CD14-positive monocyte (primary cell): ENCODE measurements at regions not wholly inside any gene's neighbourhood (a gene's known extent, or its start where the extent isn't known, plus 50 kb on each side); places are given as distances from the start of the nearest gene placed in this dataset.

Source experiments
- DNase-seq, 3 donors: peaks; one replicate each; pipeline ENCODE4 v3.0.0-alpha.2; 2011 to 2022
- H2AFZ ChIP-seq: 2 replicates; pipeline ENCODE4 v1.6.0; 2012; ENCODE audit warnings: mild to moderate bottlenecking, low read depth, low read length, inconsistent platforms; ENCODE audit not compliant: insufficient read depth, poor library complexity, severe bottlenecking
- H3K27ac ChIP-seq, 2 donors: 1 replicate in 1 of 2; 2 replicates in 1 of 2; pipeline ENCODE4 v1.5.1; 2012 to 2013; ENCODE audit warnings: low read length in 2 of 2, control low read depth in 1 of 2, inconsistent platforms in 1 of 2, low read depth in 1 of 2, mild to moderate bottlenecking in 1 of 2
- H3K27me3 ChIP-seq, 2 donors: one replicate each; pipeline versions ENCODE4 v1.6.0 to v1.6.1; 2011 to 2013; ENCODE audit warnings: low read length in 2 of 2; ENCODE audit not compliant: control insufficient read depth in 2 of 2, insufficient read depth in 2 of 2
- H3K36me3 ChIP-seq, 2 donors: replicated peaks in 1 of 2; 1 replicate in 1 of 2; 2 replicates in 1 of 2; pipeline versions ENCODE4 v1.5.1 to v1.6.1; 2012 to 2013; ENCODE audit warnings: low read length in 2 of 2, control low read depth in 1 of 2, inconsistent platforms in 1 of 2, mild to moderate bottlenecking in 1 of 2; ENCODE audit not compliant: insufficient read depth in 2 of 2, control insufficient read depth in 1 of 2
- H3K4me1 ChIP-seq, 2 donors: 1 replicate in 1 of 2; 2 replicates in 1 of 2; pipeline versions ENCODE4 v1.5.1 to v1.6.1; 2012 to 2013; ENCODE audit warnings: low read length in 2 of 2, control low read depth in 1 of 2, inconsistent platforms in 1 of 2, mild to moderate bottlenecking in 1 of 2, moderate library complexity in 1 of 2; ENCODE audit not compliant: insufficient read depth in 2 of 2, control insufficient read depth in 1 of 2
- H3K4me2 ChIP-seq: replicated peaks from 2 replicates; pipeline ENCODE3; 2012; ENCODE audit warnings: low read length, moderate library complexity, mild to moderate bottlenecking; ENCODE audit not compliant: poor library complexity, severe bottlenecking; ENCODE audit errors: extremely low read depth
- H3K4me3 ChIP-seq, 3 experiments: fragments of 200-600 bp in 1 of 3; sonication (generic) in 1 of 3; replicated peaks in 1 of 3; 1 replicate in 2 of 3; 2 replicates in 1 of 3; pipeline ENCODE4 v1.5.1; 2011 to 2013; ENCODE audit warnings: low read length in 3 of 3, mild to moderate bottlenecking in 3 of 3, control low read depth in 2 of 3, low read depth in 2 of 3, inconsistent platforms in 1 of 3, moderate library complexity in 1 of 3
- H3K79me2 ChIP-seq: 2 replicates; pipeline ENCODE4 v1.6.0; 2012; ENCODE audit warnings: mild to moderate bottlenecking, control low read depth, inconsistent platforms, low read length, moderate library complexity; ENCODE audit not compliant: insufficient read depth
- H3K9ac ChIP-seq: 2 replicates; pipeline ENCODE4 v1.6.0; 2017; ENCODE audit warnings: low read length, mild to moderate bottlenecking; ENCODE audit not compliant: insufficient read depth, poor library complexity, severe bottlenecking
- H3K9me3 ChIP-seq, 2 donors: replicated peaks in 1 of 2; 1 replicate in 1 of 2; 2 replicates in 1 of 2; pipeline versions ENCODE4 v1.5.1 to v1.6.1; 2012 to 2013; ENCODE audit warnings: low read length in 2 of 2, control low read depth in 1 of 2; ENCODE audit not compliant: control insufficient read depth in 1 of 2, insufficient read depth in 1 of 2
- H4K20me1 ChIP-seq: 2 replicates; pipeline ENCODE4 v1.6.0; 2012; ENCODE audit warnings: mild to moderate bottlenecking, low read length, control low read depth, moderate library complexity; ENCODE audit not compliant: insufficient read depth
- H3K27ac Mint-ChIP-seq, 7 donors: one replicate each; pipeline ENCODE4 v1.8.0; 2020; ENCODE audit warnings: mild to moderate bottlenecking in 7 of 7, mixed read lengths in 7 of 7, moderate library complexity in 6 of 7, inconsistent platforms in 2 of 7
- H3K27me3 Mint-ChIP-seq, 3 donors: one replicate each; pipeline ENCODE4 v1.8.0; 2021 to 2022; ENCODE audit warnings: low read depth in 3 of 3, mild to moderate bottlenecking in 3 of 3, mixed read lengths in 3 of 3, moderate library complexity in 3 of 3, inconsistent platforms in 1 of 3
- H3K36me3 Mint-ChIP-seq, 2 donors: one replicate each; pipeline ENCODE4 v1.8.0; 2020; ENCODE audit warnings: mixed read lengths in 2 of 2, inconsistent platforms in 1 of 2, mild to moderate bottlenecking in 1 of 2
- H3K4me1 Mint-ChIP-seq: one replicate; pipeline ENCODE4 v1.8.0; 2020; ENCODE audit warnings: mild to moderate bottlenecking, mixed read lengths
- H3K4me3 Mint-ChIP-seq, 2 donors: one replicate each; pipeline ENCODE4 v1.8.0; 2020; ENCODE audit warnings: mild to moderate bottlenecking in 2 of 2, mixed read lengths in 2 of 2, moderate library complexity in 1 of 2
- H3K9me3 Mint-ChIP-seq, 7 donors: one replicate each; pipeline ENCODE4 v1.8.0; 2020 to 2022; ENCODE audit warnings: mixed read lengths in 7 of 7, mild to moderate bottlenecking in 6 of 7, moderate library complexity in 6 of 7, inconsistent platforms in 2 of 7
- WGBS: methylation state at CpG from one replicate; pipeline ENCODE4 v1.1.5; 2013; ENCODE audit warnings: missing lambda C conversion rate; ENCODE audit not compliant: insufficient coverage; 5-methylcytosine and 5-hydroxymethylcytosine counted together
- intact Hi-C, 2 donors: fragments of 100-400 bp; cut with micrococcal nuclease; formaldehyde crosslinking; loops; one replicate each; pipeline versions ENCODE4 v1.15.0 to v1.15.1; 2023
- TF ChIP-seq, protein P1 (sequence below): fragments of 200-600 bp; IDR thresholded peaks from one replicate; pipeline ENCODE4 v1.8.0; 2022; ENCODE audit warnings: antibody characterized with exemption, mild to moderate bottlenecking

DNA sequence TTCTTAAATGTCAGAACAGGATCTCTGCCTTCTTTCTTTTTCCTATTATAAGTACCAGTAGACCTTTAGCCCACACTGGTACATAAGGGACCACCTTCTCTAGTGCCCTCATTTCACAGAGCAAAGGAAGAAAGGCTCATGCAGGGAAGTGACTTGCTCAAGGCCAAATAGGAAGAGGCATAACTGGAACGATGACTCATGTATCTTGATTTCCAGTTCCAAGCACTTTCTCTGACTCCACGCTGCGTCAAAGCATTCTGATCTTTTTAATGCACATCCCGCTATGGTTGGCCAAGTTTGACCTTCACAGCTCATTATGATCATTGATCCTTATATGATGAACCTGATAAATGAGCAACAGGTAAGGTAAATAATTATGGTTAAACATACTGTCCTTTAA lies 542.0 kb downstream of the GBA3 start:
- H3K36me3 Mint-ChIP-seq: no peaks in the 10 kb centered on the region
- TF ChIP-seq, protein P1, sequence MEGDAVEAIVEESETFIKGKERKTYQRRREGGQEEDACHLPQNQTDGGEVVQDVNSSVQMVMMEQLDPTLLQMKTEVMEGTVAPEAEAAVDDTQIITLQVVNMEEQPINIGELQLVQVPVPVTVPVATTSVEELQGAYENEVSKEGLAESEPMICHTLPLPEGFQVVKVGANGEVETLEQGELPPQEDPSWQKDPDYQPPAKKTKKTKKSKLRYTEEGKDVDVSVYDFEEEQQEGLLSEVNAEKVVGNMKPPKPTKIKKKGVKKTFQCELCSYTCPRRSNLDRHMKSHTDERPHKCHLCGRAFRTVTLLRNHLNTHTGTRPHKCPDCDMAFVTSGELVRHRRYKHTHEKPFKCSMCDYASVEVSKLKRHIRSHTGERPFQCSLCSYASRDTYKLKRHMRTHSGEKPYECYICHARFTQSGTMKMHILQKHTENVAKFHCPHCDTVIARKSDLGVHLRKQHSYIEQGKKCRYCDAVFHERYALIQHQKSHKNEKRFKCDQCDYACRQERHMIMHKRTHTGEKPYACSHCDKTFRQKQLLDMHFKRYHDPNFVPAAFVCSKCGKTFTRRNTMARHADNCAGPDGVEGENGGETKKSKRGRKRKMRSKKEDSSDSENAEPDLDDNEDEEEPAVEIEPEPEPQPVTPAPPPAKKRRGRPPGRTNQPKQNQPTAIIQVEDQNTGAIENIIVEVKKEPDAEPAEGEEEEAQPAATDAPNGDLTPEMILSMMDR: no peak
- H3K27me3 Mint-ChIP-seq: no peaks in the 10 kb centered on the region
- H3K4me1 Mint-ChIP-seq: no peaks in the 10 kb centered on the region
- no peak overlapping the region for H2AFZ ChIP-seq
- no peaks in the 10 kb centered on the region for H4K20me1 ChIP-seq
- no peak overlapping the region for H3K4me2 ChIP-seq
- no peak for DNase-seq
- H3K9me3 Mint-ChIP-seq: peaks cover 0 to 2% (median 0%) of the 10 kb centered on the region in 7 donors
- no peak overlapping the region for H3K9ac ChIP-seq
- H3K27ac Mint-ChIP-seq: no peak overlapping the region
- no peak overlapping the region for H3K4me3 ChIP-seq
- H3K4me3 Mint-ChIP-seq: no peak overlapping the region
- no peaks in the 10 kb centered on the region for H3K27me3 ChIP-seq
- intact Hi-C loops: no loop called here
- no peaks in the 10 kb centered on the region for H3K4me1 ChIP-seq
- no peaks in the 10 kb centered on the region for H3K36me3 ChIP-seq
- H3K9me3 ChIP-seq: no peaks in the 10 kb centered on the region
- WGBS: no CpG with 5 or more reads among the region's 4 CpGs
- H3K27ac ChIP-seq: no peak overlapping the region
- no peaks in the 10 kb centered on the region for H3K79me2 ChIP-seq

DNA sequence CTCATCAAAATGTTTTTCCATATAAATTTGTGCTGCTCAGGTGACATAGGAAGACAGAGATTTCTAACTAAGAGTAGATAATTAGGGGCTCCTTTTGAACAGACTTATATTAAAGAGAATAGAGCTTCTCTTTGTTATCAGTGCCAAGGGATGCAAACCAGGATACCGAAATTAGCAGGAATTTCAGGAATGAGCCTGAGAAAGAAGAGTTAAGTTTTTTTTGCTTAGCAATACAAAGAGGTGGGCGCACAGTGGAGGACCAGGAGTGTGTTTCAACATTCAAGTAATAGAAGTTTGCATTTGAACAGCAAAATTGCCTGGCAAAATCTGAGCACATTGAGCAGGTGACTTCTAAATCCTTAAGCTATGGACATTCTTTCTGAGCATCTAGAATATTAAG lies 541.3 kb downstream of the GBA3 start:
- intact Hi-C loops: no loop called here
- Mint-ChIP-seq H3K4me1 (no peaks in the 10 kb centered on the region), H3K36me3 (no peaks in the 10 kb centered on the region), H3K27me3 (no peaks in the 10 kb centered on the region), H3K4me3 (no peak overlapping the region), H3K9me3 (peaks cover 0 to 2% (median 0%) of the 10 kb centered on the region in 7 donors), H3K27ac (no peak overlapping the region)
- no peaks in the 10 kb centered on the region for H3K4me1 ChIP-seq
- 85% methylated on average over 2 of the region's 2 CpGs for WGBS
- H3K36me3 ChIP-seq: no peaks in the 10 kb centered on the region
- no peak overlapping the region for H3K27ac ChIP-seq
- H3K4me2 ChIP-seq: no peak overlapping the region
- DNase-seq: no peak
- H3K79me2 ChIP-seq: no peaks in the 10 kb centered on the region
- H4K20me1 ChIP-seq: no peaks in the 10 kb centered on the region
- no peak overlapping the region for H2AFZ ChIP-seq
- H3K9ac ChIP-seq: no peak overlapping the region
- TF ChIP-seq, protein P1: no peak
- no peaks in the 10 kb centered on the region for H3K27me3 ChIP-seq
- no peaks in the 10 kb centered on the region for H3K9me3 ChIP-seq
- no peak overlapping the region for H3K4me3 ChIP-seq
